Thymus (tissue), 11 donors: ENCODE measurements at regions not wholly inside any gene's neighbourhood (a gene's known extent, or its start where the extent isn't known, plus 50 kb on each side); places are given as distances from the start of the nearest gene placed in this dataset.

Experiments
- DNase-seq, 9 donors: peaks; one replicate each; pipeline ENCODE4 v3.0.0-alpha.2; 2013; ENCODE audit warnings: low spot score in 9 of 9, low read depth in 6 of 9, missing footprints in 1 of 9
- H3K27ac ChIP-seq, 2 donors: one replicate each; pipeline ENCODE4 v1.5.1; 2013; ENCODE audit warnings: control low read depth in 1 of 2, low read depth in 1 of 2, low read length in 1 of 2, mild to moderate bottlenecking in 1 of 2, moderate library complexity in 1 of 2
- H3K27me3 ChIP-seq, 2 donors: one replicate each; pipeline ENCODE4 v1.5.1; 2013; ENCODE audit warnings: low read length in 1 of 2; ENCODE audit not compliant: control insufficient read depth in 2 of 2, insufficient read depth in 1 of 2
- H3K36me3 ChIP-seq, 2 donors: one replicate each; pipeline ENCODE4 v1.5.1; 2013; ENCODE audit warnings: low read length in 1 of 2, mild to moderate bottlenecking in 1 of 2, moderate library complexity in 1 of 2; ENCODE audit not compliant: control insufficient read depth in 2 of 2, insufficient read depth in 2 of 2
- H3K4me1 ChIP-seq, 2 donors: one replicate each; pipeline ENCODE4 v1.5.1; 2013; ENCODE audit warnings: low read length in 2 of 2; ENCODE audit not compliant: control insufficient read depth in 2 of 2, insufficient read depth in 2 of 2
- H3K4me3 ChIP-seq, 2 donors: one replicate each; pipeline ENCODE4 v1.5.1; 2013; ENCODE audit warnings: low read length in 2 of 2, control low read depth in 1 of 2, mild to moderate bottlenecking in 1 of 2
- H3K9me3 ChIP-seq, 2 donors: one replicate each; pipeline ENCODE4 v1.5.1; 2013; ENCODE audit warnings: low read length in 1 of 2, mild to moderate bottlenecking in 1 of 2; ENCODE audit not compliant: control insufficient read depth in 2 of 2, insufficient read depth in 1 of 2
- WGBS: extraction: QIAGEN DNeasy Blood & Tissue Kit; methylation state at CpG from one replicate; pipeline ENCODE4 v1.1.7; 2013; 5-methylcytosine and 5-hydroxymethylcytosine counted together
- donor health status: healthy.

- Histone ChIP-seq H3K4me1 (no peaks in the 10 kb centered on the region), H3K9me3 (no peaks in the 10 kb centered on the region), H3K36me3 (no peaks in the 10 kb centered on the region), H3K4me3 (no peak overlapping the region), H3K27me3 (no peaks in the 10 kb centered on the region), H3K27ac (no peak overlapping the region)
- WGBS: 88% methylated on average over 5 of the region's 5 CpGs
- DNase-seq: no peak
Observed at GRCh38 chr11:127993281-127993680, 594.1 kb downstream of the ETS1 start.

DNA sequence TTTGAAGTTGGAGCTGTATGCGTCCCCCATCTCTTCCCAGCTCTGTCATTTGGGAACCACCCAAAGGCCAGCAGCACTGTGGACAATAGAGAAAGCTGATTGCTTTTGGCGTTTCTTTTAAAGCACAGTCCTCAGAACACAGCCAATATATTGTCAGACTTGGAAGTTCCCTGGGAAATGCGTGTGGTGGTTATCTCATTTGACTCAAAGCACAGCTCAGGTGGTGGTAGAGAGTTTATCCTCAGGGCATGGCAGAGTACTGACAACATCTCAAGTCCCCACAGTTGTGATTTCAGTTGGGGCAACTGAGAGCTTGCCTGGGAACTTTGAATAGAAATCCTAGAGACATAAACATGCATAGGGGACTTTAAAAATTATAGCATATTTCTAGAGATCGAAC, 601.3 kb downstream of the ETS1 start:
- no peak for DNase-seq
- Histone ChIP-seq H3K36me3 (no peaks in the 10 kb centered on the region), H3K4me3 (no peak overlapping the region), H3K4me1 (no peaks in the 10 kb centered on the region), H3K27ac (no peak overlapping the region), H3K9me3 (no peaks in the 10 kb centered on the region), H3K27me3 (no peaks in the 10 kb centered on the region)
- WGBS: 93% methylated on average over 4 of the region's 4 CpGs

GRCh38 chr11:127972816-127973215, 614.5 kb downstream of the ETS1 start:
- H3K4me3 ChIP-seq: no peak overlapping the region
- H3K36me3 ChIP-seq: no peaks in the 10 kb centered on the region
- no peak for DNase-seq
- H3K4me1 ChIP-seq: no peaks in the 10 kb centered on the region
- H3K9me3 ChIP-seq: no peaks in the 10 kb centered on the region
- no peak overlapping the region for H3K27ac ChIP-seq
- H3K27me3 ChIP-seq: no peaks in the 10 kb centered on the region

GRCh38 chr11:127971448-127971847, 615.9 kb downstream of the ETS1 start:
- WGBS: 98% methylated on average over 5 of the region's 5 CpGs
- Histone ChIP-seq H3K36me3 (no peaks in the 10 kb centered on the region), H3K27ac (no peak overlapping the region), H3K4me3 (no peak overlapping the region), H3K27me3 (no peaks in the 10 kb centered on the region), H3K9me3 (no peaks in the 10 kb centered on the region), H3K4me1 (no peaks in the 10 kb centered on the region)
- DNase-seq: no peak

GRCh38 chr11:127966821-127967220, 620.5 kb downstream of the ETS1 start:
- Histone ChIP-seq H3K27ac (no peak overlapping the region), H3K27me3 (no peaks in the 10 kb centered on the region), H3K9me3 (no peaks in the 10 kb centered on the region), H3K36me3 (no peaks in the 10 kb centered on the region), H3K4me3 (no peak overlapping the region), H3K4me1 (no peaks in the 10 kb centered on the region)
- DNase-seq: no peak
- WGBS: 93% methylated on average over 1 of the region's 1 CpG

DNA sequence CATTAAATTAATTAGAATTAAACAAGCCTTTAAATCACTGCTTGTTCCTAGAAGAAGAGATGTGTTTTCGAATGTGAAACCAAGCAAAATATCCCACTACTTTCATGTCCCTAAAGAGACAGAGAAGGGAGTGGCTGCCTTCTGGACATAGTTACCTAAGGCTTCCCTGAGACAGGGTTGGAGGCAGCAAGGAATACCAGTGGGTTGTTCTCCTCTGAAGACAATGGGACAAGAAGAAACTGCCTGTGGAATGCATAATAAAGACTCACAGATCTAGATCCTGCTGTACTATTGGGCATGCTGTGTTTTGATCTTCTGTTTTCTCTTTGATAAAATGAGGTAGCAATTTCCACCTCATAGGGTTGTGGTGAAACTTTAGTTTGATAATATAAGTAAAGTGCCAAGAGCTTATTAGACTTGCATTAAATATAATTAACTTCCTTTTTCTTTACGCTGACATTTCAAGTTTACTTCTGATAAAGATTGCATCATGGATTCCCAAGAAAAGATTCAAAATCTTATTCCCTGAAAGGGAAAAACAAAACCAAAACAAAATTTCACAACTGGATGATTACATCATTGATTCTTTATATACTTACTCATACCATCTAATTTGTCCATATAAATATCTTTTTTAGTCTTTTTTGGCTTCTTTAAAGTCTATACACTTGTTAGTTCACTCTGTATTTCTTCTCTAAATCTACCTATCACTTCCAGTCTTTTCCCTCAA, 621.3 kb downstream of the ETS1 start:
- no peaks in the 10 kb centered on the region for H3K36me3 ChIP-seq
- no peak for DNase-seq
- no peaks in the 10 kb centered on the region for H3K4me1 ChIP-seq
- 89% methylated on average over 2 of the region's 2 CpGs for WGBS
- H3K27me3 ChIP-seq: no peaks in the 10 kb centered on the region
- H3K27ac ChIP-seq: no peak overlapping the region
- H3K9me3 ChIP-seq: no peaks in the 10 kb centered on the region
- H3K4me3 ChIP-seq: no peak overlapping the region

DNA sequence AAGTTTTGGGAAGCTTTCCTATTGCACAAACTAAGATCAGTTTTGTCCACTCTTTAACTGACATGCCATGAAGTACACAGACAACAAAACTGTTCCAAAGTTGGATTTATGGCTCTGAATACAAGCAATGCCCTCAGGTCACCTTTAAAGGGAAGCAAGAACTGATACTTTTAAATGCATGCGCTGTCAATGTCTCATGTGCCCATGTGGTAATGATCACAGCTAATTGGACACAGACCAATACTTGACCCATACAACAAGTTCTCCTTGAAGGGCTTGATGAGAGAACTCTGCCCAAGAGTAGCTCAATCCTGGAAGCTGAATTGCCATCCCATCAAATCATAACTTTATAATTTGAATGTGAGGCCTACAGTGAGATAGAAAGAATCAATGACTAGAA, 624.9 kb downstream of the ETS1 start:
- no peak overlapping the region for H3K4me3 ChIP-seq

GRCh38 chr11:127950162-127950561, 637.2 kb downstream of the ETS1 start:
- DNase-seq: no peak
- Histone ChIP-seq H3K27ac (no peak overlapping the region), H3K4me3 (no peak overlapping the region), H3K36me3 (no peaks in the 10 kb centered on the region), H3K4me1 (no peaks in the 10 kb centered on the region), H3K27me3 (no peaks in the 10 kb centered on the region), H3K9me3 (no peaks in the 10 kb centered on the region)
- WGBS: 94% methylated on average over 2 of the region's 2 CpGs

More for the DNA sequence above, 624.9 kb downstream of the ETS1 start:
- no peak for DNase-seq
- Histone ChIP-seq H3K27me3 (no peaks in the 10 kb centered on the region), H3K36me3 (no peaks in the 10 kb centered on the region), H3K27ac (no peak overlapping the region), H3K4me1 (no peaks in the 10 kb centered on the region), H3K9me3 (no peaks in the 10 kb centered on the region)
- WGBS: 99% methylated on average over 1 of the region's 1 CpG

- Histone ChIP-seq H3K9me3 (no peaks in the 10 kb centered on the region), H3K4me1 (no peaks in the 10 kb centered on the region), H3K36me3 (no peaks in the 10 kb centered on the region)
Observed at GRCh38 chr11:127943763-127944162, 643.6 kb downstream of the ETS1 start.

More at GRCh38 chr11:127943763-127944162, 643.6 kb downstream of the ETS1 start:
- no peak overlapping the region for H3K4me3 ChIP-seq
- no peak overlapping the region for H3K27ac ChIP-seq
- H3K27me3 ChIP-seq: no peaks in the 10 kb centered on the region
- no peak for DNase-seq
- 94% methylated on average over 4 of the region's 4 CpGs for WGBS
